ENCODE measurements at regions not wholly inside any gene's neighbourhood (a gene's known extent, or its start where the extent isn't known, plus 50 kb on each side); places are given as distances from the start of the nearest gene placed in this dataset.
"Not testable (repeated sequence)": the region's sequence is repeated elsewhere in the genome, so short reads cannot be mapped to it uniquely, and the experiment has no call there.

GRCh38 chr21:5236846-5237675, 5284.3 kb upstream of the TPTE start:
- not testable (repeated sequence) for TF ChIP-seq CTCF (conservative IDR thresholded peaks at IDR 0.05); EZH2 (IDR thresholded peaks at IDR 0.05; ENCODE audit: low read depth)
